ENCODE measurements at regions not wholly inside any gene's neighbourhood (a gene's known extent, or its start where the extent isn't known, plus 50 kb on each side); places are given as distances from the start of the nearest gene placed in this dataset.
"Not testable (repeated sequence)": the region's sequence is repeated elsewhere in the genome, so short reads cannot be mapped to it uniquely, and the experiment has no call there.

GRCh38 chr5:162638849-162639248 lies 571.3 kb downstream of the GABRG2 start:
- DNase-seq: no peak

DNA sequence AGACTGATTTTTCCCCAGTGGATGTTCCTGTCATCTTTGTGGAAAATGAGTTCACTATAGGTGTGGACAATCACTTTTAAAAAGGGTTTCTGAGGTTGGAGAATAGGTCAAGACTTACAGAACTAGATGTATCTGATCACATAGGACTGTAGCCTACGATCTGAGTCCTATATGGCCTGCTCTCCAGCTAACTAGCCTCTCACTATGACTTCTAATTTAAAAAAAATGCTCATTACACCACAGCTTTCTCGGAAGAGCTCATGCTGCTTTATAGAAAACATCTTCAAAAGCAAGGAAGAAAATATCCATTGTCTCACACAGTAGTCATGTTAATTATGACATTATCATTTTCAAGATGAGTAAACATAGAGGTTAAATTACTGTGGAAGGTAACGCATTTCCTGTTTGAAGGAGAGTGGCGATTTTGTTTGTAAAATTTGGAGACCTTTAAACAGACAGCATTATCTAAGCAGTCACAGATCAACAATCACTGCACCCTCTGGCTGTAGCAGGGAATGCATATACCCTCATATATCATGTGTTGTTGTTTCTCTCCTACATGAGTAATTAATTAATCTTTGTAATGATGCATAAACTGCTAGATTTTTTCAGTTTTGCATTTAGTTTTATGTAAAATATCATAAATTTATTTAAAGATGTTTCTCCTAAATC lies 573.7 kb downstream of the GABRG2 start:
- DNase-seq: no peak

GRCh38 chr5:162654661-162655405 lies 587.3 kb downstream of the GABRG2 start:
- DNase-seq: no peak

- DNase-seq: no peak
Measured at GRCh38 chr5:162657076-162657475, 589.5 kb downstream of the GABRG2 start.

GRCh38 chr5:162664846-162665245 lies 597.3 kb downstream of the GABRG2 start:
- DNase-seq: no peak

- no peak for DNase-seq
Measured at GRCh38 chr5:162668926-162669325, 601.4 kb downstream of the GABRG2 start.

GRCh38 chr5:162672061-162672460 lies 604.5 kb downstream of the GABRG2 start:
- DNase-seq: no peak

- no peak for DNase-seq
Measured at GRCh38 chr5:162683284-162683683, 615.7 kb downstream of the GABRG2 start.

DNA sequence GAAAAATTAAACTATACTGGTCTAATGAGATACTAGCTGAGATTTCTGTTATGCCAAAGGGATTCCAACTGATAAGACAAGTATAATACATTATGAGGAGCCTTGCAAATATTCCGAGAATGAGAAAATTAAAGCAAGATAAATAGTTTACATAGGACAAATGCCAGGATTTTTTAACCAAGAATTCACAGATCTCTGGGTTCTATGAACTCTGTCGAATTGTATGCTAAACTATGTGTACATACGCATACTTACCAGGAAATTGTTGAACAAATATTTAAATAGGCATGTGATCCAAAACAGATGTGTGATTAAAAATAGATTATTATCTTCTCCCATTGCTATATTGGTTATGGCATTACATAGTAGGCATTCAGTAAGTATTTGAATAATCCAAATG lies 616.6 kb downstream of the GABRG2 start:
- DNase-seq: no peak

DNA sequence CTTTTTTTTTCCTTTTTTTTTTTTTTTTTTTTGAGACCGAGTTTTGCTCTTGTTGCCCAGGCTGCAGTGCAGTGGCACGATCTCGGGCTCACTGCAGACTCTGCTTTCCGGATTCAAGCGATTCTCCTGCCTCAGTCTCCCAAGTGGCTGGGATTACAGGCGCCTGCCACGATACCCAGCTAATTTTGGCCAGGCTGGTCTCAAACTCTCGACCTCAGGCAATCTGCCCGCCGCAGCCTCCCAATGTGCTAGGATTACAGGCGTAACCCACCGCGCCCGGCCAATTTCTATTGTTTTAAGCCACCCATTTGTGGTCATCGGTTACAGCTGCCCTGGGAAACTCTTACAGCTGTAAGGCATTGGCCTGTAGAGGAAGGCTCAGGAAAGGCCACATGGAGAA lies 617.7 kb downstream of the GABRG2 start:
- DNase-seq: no peak

DNA sequence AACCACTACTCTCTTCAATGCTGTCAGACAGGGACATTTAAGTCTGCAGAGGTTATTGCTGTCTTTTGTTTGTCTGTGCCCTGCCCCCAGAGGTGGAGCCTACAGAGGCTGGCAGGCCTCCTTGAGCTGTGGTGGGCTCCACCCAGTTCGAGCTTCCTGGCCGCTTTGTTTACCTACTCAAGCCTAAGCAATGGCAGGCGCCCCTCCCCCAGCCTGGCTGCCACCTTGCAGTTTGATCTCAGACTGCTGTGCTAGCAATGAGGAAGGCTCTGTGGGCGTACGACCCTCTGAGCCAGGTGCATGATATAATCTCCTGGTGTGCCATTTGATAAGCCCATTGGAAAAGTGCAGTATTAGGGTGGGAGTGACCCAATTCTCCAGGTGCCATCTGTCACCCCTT lies 628.7 kb downstream of the GABRG2 start:
- DNase-seq: not testable (repeated sequence)

DNA sequence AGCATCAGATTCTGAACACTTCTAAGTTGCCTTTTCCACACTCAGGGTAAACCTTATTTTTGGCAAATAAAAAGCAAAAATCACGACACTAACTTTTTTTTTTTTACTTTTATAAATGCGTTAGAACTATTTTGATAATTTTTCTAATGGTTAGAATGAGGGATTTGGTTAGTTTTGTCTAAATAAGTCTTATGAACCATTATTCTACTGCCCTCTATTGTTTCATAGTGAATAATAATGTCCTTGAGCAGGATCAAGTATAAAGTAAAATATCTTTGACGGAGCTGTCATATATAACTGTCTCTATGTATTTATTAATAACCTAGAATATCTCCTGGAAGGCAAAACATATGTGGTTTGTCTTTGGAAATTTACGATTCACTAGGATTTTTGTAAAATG lies 631.8 kb downstream of the GABRG2 start:
- DNase-seq: no peak

DNA sequence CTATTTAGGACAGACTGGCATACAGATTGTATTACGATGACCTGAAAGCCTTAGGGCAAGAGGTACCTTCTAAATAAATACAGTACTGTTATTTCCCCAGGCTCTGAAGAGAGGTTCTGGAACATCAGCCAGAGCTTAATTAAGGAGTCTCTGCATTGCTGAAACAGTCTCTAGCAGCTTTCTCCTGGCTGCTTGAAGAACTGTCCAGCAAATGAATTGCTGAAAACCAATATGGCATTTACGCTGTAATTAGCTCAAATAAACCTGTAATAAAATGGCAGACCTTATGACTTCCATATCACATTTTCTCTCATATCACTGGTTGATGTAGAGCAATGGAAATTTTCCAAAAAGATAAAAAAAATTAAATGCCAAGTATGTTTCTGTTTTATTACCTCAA lies 636.3 kb downstream of the GABRG2 start:
- no peak for DNase-seq

GRCh38 chr5:162711244-162711643 lies 643.7 kb downstream of the GABRG2 start:
- DNase-seq: no peak

- no peak for DNase-seq
Measured at GRCh38 chr5:162719720-162720119, 652.1 kb downstream of the GABRG2 start.

GRCh38 chr5:162721125-162721524 lies 653.6 kb downstream of the GABRG2 start:
- DNase-seq: no peak

DNA sequence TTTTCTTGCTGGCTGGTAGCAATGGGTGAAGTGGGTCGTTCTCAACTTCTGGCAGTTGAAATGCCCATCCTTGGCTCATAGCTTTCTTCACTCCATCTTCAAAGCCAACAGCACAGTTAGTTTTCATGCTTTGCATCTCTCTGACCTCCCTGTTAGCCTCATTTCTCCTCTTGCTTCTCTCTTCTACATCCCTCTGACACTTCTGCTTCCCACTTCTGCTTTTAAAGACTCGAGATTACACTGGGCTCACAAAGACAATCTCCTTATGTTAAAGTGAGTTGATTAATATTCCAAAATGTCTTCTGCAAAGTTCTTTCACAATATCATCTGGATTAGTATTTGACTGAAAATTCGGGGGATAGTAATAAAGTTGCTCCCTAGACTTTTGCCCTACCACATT lies 684.8 kb upstream of the CCNG1 start:
- no peak for DNase-seq

DNA sequence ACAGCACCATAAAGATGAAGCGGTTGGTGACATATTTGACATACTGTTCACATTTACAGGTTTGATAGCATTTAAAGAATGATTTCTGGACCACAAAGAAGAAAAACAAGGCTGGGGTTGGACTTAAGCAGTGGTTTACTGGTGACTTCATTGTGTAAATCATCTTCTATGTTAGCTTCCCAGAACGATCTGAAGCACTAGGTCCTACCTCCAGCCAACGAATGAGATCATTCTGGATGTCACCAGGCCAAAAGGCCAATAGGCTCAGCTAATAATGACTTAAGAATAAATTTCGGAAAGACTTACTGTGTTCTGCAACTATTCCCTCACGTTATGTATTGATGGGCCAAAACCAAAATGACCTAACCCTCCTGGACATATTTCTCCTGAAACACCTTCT lies 675.3 kb upstream of the CCNG1 start:
- no peak for DNase-seq

DNA sequence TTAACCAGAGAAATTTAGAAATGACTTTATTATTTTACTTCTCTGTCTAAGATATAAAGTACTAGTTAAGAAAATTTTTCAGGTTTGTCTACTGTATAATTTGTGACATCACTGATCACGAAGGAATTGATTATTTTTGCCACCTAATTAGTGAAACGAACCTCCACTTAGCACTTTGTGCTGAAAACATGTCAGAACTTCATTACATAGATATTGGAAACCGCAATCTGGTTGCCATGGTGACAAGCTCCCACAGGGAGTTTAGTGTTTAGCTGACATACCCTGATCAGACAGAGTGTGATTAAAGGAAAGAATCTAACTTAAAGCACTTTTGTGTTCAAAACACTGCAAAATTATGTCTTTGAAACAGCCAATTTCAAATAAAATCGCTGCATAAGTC lies 668.4 kb upstream of the CCNG1 start:
- no peak for DNase-seq

DNA sequence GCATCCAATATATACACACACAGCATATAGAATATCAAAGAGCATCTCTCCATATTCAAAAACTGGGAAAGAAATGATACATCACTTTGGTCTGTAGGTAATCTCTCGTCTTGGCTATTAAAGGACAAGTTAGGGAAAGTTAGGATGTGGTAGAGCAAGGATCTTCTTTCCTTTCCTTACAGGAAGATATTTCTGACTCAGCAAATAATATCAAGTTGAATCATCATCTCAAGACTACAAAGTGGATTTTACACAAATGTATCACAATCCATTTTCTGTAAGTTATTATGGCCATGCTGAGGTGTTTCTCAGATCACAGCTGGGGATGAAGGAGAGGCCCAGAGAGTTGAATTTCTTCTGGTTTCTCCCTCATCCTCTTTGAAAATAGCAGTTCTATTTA lies 651.7 kb upstream of the CCNG1 start:
- DNase-seq: no peak

GRCh38 chr5:162786234-162786633 lies 651.2 kb upstream of the CCNG1 start:
- no peak for DNase-seq

- no peak for DNase-seq
Measured at GRCh38 chr5:162796507-162796906, 640.9 kb upstream of the CCNG1 start.

GRCh38 chr5:162800301-162800700 lies 637.1 kb upstream of the CCNG1 start:
- DNase-seq: no peak

GRCh38 chr5:162801235-162801634 lies 636.2 kb upstream of the CCNG1 start:
- no peak for DNase-seq

DNA sequence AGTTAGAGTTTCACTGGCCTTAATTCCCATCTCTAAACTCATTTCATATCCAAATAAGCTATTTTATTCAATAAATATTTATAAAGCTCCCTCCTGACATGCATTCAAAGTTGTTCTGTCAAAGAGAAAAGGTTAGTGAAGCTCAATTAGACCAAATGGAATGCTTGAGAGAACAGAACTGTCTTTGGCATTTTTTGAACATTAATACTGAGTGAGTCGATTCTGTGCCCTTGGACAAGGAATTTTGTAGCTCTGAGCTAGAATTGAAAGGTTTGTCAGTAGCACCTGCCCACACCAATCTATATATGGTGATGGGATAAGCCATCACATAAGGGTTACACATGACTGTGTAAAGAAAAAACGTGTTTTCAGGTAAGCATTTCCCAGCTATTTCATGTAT lies 631.2 kb upstream of the CCNG1 start:
- DNase-seq: no peak

Data from NCI-H510A treated with DMSO at 0.1 percent for 48 hours (cell line).